DOHH2 (cell line): ENCODE measurements at regions not wholly inside any gene's neighbourhood (a gene's known extent, or its start where the extent isn't known, plus 50 kb on each side); places are given as distances from the start of the nearest gene placed in this dataset.

Experiments used
- EZH2phosphoT487 ChIP-seq: fragments of 200-600 bp; sonication (generic); IDR thresholded peaks from 2 replicates; pipeline ENCODE4 v1.6.1; 2017; ENCODE audit warnings: borderline replicate concordance, mild to moderate bottlenecking, antibody characterized with exemption, low read length, moderate library complexity, mixed read lengths
- TF ChIP-seq, protein P1 (sequence below): fragments of 200-600 bp; sonication (generic); IDR thresholded peaks from one replicate; pipeline ENCODE4 v1.5.1; 2014; ENCODE audit warnings: antibody characterized with exemption, mild to moderate bottlenecking, low read depth, low read length; ENCODE audit not compliant: poor library complexity, severe bottlenecking

DNA sequence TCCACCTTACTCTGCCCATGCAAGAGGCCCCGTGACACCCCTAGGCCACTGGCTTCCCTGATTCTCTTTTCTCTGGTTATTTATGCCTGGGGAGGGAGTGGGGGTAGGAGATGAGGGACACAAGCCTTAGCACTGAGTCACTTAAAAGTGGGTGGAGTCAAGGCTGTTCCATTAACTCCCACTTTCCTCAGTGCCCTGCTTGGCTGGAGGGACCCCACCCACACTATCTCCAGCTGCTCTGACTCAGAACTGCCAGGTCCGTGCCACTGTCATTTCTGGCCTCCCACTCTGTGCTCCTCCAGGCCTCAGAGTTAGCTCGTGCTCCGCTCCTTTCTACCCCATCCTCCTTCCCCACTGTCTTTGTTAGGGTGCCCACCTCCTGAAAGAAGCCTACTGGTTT lies 113.4 kb upstream of the UQCRFS1 start:
- TF ChIP-seq, protein P1, sequence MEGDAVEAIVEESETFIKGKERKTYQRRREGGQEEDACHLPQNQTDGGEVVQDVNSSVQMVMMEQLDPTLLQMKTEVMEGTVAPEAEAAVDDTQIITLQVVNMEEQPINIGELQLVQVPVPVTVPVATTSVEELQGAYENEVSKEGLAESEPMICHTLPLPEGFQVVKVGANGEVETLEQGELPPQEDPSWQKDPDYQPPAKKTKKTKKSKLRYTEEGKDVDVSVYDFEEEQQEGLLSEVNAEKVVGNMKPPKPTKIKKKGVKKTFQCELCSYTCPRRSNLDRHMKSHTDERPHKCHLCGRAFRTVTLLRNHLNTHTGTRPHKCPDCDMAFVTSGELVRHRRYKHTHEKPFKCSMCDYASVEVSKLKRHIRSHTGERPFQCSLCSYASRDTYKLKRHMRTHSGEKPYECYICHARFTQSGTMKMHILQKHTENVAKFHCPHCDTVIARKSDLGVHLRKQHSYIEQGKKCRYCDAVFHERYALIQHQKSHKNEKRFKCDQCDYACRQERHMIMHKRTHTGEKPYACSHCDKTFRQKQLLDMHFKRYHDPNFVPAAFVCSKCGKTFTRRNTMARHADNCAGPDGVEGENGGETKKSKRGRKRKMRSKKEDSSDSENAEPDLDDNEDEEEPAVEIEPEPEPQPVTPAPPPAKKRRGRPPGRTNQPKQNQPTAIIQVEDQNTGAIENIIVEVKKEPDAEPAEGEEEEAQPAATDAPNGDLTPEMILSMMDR = no peak
- TF ChIP-seq EZH2phosphoT487 = no peak
